Inferior parietal cortex (tissue), 1 donor: ENCODE measurements at regions not wholly inside any gene's neighbourhood (a gene's known extent, or its start where the extent isn't known, plus 50 kb on each side); places are given as distances from the start of the nearest gene placed in this dataset.
"Not testable (repeated sequence)": the region's sequence is repeated elsewhere in the genome, so short reads cannot be mapped to it uniquely, and the experiment has no call there.

ENCODE experiments used
- DNase-seq: peaks from one replicate; pipeline ENCODE4 v3.0.0-alpha.2; 2016; ENCODE audit errors: extremely low spot score

GRCh38 chr10:57168611-57169240, 807.7 kb upstream of the ZWINT start:
- DNase-seq = no peak

GRCh38 chr10:57165671-57166070, 804.6 kb upstream of the ZWINT start:
- no peak for DNase-seq

- DNase-seq = no peak
Measured at GRCh38 chr10:57162231-57162630, 801.2 kb upstream of the ZWINT start.

GRCh38 chr10:57161157-57161556, 800.1 kb upstream of the ZWINT start:
- DNase-seq = no peak

DNA sequence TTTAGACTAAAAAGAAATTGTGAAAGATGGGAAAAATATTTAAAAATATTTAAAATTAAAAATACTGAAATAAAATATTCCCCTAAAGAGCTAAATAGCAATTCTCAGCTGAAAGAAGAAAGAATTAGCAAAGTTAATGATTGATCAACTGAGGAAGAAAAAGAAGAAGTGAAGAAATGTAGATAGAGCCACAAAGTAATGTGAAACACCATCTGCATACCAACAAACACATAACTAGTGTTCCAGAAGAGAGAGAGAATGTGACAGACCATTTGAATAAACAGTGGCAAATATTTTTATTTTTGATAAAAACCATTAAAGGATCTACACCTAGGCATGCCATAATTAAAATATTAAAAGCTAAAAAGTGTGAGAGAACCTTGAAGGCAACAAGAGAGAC, 784.5 kb upstream of the ZWINT start:
- no peak for DNase-seq

DNA sequence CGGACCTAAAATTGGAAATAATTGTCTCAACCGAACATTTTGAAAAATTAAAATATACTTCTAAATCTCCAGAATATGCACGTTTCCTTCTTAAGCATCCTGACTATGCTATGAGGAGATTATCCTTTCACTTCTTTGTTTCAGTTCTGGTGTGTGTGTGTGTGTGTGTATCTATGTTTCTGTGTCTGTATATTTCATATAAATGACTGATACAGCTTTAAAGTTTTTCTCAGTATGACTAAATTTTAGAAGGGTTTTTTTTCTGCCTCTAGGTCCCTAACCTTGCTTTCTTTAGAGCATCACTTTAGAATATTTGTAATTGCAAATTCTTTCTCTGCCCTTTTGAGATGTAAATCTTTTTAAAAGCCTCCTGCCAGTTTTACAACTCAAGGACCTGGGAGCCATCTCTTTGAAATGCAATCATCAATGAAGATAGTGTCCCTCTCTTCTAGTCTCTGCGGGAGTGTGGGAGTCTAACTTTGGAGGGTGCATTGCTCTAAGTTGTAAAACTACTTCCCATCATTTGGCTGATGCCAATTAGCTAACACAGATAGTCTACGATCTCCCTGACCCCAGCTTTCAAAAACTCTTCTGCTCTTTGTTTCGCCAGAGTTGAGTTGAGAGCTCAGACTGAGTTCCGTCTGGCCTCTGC, 782.0 kb upstream of the ZWINT start:
- no peak for DNase-seq

DNA sequence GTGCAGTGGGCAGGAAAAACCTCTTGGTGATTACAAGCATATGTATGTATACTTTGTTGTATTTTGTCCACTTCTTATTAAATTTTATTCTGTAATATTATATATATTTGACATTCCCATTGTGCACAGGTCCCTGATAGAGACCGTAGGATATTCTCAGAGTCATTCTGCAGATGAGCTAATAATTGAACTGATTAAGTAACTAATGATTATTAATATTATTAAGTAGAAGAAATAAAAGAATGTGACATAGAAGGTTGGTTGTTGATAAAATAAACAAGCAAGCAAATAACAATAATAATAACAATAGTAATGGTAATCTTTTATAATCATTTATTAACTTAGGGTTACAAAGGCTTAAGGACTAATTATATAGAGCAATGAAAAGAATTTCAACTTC, 780.6 kb upstream of the ZWINT start:
- DNase-seq = no peak

DNA sequence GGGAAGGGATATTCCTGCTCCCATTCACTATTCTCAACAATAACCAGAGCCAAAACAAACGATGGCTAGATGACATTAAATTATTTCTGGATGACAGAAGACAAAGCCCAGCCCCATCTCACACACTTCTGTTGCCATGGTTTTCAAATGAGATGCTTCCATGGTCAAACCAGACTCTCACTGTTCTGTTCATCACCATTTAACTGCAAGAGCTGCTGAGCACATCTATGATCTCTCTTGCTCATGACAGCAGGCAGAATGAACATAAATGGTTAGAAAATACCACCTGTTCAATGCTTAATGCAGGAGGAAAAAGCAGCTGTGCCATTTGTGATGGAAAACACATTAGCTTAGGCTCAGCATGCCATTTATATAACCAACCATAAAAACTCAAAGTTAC, 758.6 kb upstream of the ZWINT start:
- DNase-seq = no peak

DNA sequence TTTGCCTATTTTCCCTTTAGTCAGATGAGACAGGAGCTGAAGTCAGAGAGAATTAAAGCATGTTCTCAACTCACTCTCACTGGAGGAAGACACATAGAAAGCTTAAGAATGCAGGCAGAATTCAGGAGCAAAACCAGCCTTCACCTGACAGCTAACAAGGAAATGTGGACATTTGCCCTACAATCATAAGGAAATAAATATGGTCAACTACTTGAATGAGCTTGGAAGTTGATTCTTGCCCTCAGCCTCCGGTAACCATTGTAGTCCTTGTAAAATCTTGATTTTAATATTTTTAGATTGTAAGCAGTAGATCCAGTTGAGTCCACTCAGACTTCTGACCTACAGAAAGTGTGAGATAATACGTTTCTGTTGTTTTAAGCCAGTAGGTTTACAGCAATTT, 752.5 kb upstream of the ZWINT start:
- no peak for DNase-seq

GRCh38 chr10:57102236-57102635, 741.2 kb upstream of the ZWINT start:
- no peak for DNase-seq

GRCh38 chr10:57098146-57098545, 737.1 kb upstream of the ZWINT start:
- no peak for DNase-seq

- DNase-seq = no peak
Measured at GRCh38 chr10:57096044-57096443, 735.0 kb upstream of the ZWINT start.

GRCh38 chr10:57094965-57095364, 733.9 kb upstream of the ZWINT start:
- no peak for DNase-seq

- no peak for DNase-seq
Measured at GRCh38 chr10:57094083-57094482, 733.0 kb upstream of the ZWINT start.

GRCh38 chr10:57053530-57053929, 692.5 kb upstream of the ZWINT start:
- no peak for DNase-seq

DNA sequence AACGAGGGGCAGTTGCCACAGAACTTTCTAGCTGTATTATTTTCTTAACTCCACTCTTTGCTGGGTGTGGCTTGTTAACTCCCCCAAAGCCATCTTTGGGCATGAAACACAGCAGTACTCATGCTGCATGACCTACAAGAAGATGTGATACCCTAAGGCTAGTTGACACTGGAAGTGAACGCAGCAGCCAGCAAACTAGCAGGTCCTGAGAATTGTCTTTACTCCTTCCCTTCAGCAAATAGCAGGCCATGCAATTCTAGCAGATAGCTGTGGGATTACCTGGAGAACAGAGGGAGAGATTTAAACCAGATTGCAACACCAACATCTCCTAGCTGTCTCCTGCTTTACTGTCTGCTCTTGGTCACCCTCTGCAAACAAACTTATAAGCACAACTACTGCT, 688.0 kb upstream of the ZWINT start:
- no peak for DNase-seq

- DNase-seq = no peak
Measured at GRCh38 chr10:57038531-57038930, 677.5 kb upstream of the ZWINT start.

DNA sequence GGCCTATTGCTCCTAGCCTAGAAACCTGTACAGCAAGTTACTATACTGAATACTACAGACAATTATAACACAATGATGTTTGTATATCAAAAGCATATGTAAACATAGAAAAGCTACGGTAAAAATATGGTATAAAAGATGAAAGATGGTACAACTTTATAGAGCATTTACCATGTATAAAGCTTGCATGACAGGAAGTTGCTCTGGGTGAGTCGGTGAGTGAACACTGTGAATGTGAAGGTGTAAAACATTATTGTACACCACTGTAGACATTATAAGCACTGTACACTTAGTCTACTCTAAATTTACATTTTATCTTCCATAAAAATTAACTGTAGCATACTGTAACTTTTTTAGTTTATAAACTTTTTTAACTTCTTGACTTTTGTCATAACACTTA, 674.3 kb upstream of the ZWINT start:
- no peak for DNase-seq

GRCh38 chr10:57032301-57032700, 671.2 kb upstream of the ZWINT start:
- DNase-seq = not testable (repeated sequence)

DNA sequence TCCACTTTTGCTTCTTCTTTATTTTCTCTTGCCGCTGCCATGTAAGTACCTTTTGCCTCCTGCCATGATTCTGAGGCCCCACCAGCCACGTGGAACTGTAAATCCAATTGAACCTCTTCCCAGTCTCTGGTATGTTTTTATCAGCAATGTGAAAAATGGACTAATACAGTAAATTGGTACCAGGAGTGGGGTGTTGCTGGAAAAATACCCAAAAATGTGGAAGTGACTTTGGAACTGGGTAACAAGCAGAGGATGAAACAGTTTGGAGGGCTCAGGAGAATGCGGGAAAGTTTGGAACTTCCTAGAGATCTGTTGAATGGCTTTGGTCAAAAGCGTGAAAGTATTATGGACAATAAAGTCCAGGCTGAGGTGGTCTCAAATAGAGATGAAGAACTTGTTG, 670.3 kb upstream of the ZWINT start:
- DNase-seq = no peak

DNA sequence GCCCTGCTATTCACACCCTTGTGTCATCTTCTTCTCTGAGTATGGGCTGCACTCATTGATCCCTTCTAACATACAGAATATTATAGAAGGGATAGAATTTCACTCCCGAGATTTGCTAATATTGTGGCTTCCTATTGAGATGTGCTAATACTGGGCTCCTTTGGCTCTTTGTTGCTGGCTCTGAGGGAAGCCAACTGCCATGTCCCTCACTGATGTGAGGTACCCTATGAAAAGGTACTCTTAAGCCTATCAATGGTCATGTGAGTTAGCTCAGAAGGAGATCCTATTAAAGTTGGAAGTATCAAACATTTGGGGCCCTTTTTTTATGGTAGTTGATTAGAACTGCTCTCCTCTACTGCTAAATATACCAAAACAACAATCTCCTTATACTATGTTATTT, 665.2 kb upstream of the ZWINT start:
- no peak for DNase-seq

GRCh38 chr10:57023626-57024025, 662.6 kb upstream of the ZWINT start:
- no peak for DNase-seq

- no peak for DNase-seq
Measured at GRCh38 chr10:57018452-57018851, 657.4 kb upstream of the ZWINT start.
